HuH-7.5 (cell line): ENCODE measurements at regions not wholly inside any gene's neighbourhood (a gene's known extent, or its start where the extent isn't known, plus 50 kb on each side); places are given as distances from the start of the nearest gene placed in this dataset.
"Not testable (repeated sequence)": the region's sequence is repeated elsewhere in the genome, so short reads cannot be mapped to it uniquely, and the experiment has no call there.

ENCODE experiments used
- DNase-seq: peaks from one replicate; pipeline ENCODE4 v3.0.0; 2011; ENCODE audit warnings: low spot score

- DNase-seq, result no peak
Observed at GRCh38 chr12:13440844-13441243, 244.3 kb downstream of the EMP1 start.

GRCh38 chr12:13437541-13437940 is 241.0 kb downstream of the EMP1 start:
- DNase-seq, result no peak

- no peak for DNase-seq
Observed at GRCh38 chr12:13436696-13437391, 240.3 kb downstream of the EMP1 start.

GRCh38 chr12:13436182-13436581 is 239.7 kb downstream of the EMP1 start:
- DNase-seq, result no peak

GRCh38 chr12:13435235-13435933 is 238.9 kb downstream of the EMP1 start:
- DNase-seq, result no peak

- DNase-seq, result no peak
Observed at GRCh38 chr12:13433768-13434167, 237.2 kb downstream of the EMP1 start.

GRCh38 chr12:13431041-13431440 is 234.5 kb downstream of the EMP1 start:
- no peak for DNase-seq

- no peak for DNase-seq
Observed at GRCh38 chr12:13428538-13429265, 232.2 kb downstream of the EMP1 start.

- DNase-seq, result no peak
Observed at GRCh38 chr12:13425766-13426165, 229.2 kb downstream of the EMP1 start.

GRCh38 chr12:13422291-13422690 is 225.8 kb downstream of the EMP1 start:
- DNase-seq, result no peak

- DNase-seq, result no peak
Observed at GRCh38 chr12:13417516-13417915, 221.0 kb downstream of the EMP1 start.

- no peak for DNase-seq
Observed at GRCh38 chr12:13411287-13411686, 214.8 kb downstream of the EMP1 start.

GRCh38 chr12:13405961-13406703 is 209.6 kb downstream of the EMP1 start:
- no peak for DNase-seq

GRCh38 chr12:13404631-13405473 is 208.3 kb downstream of the EMP1 start:
- DNase-seq, result no peak

- DNase-seq, result no peak
Observed at GRCh38 chr12:13404111-13404628, 207.6 kb downstream of the EMP1 start.

GRCh38 chr12:13391375-13391774 is 194.8 kb downstream of the EMP1 start:
- DNase-seq, result not testable (repeated sequence)

GRCh38 chr12:13390918-13391317 is 194.4 kb downstream of the EMP1 start:
- DNase-seq, result no peak

- no peak for DNase-seq
Observed at GRCh38 chr12:13390381-13390861, 193.9 kb downstream of the EMP1 start.

GRCh38 chr12:13387101-13387500 is 190.6 kb downstream of the EMP1 start:
- no peak for DNase-seq

GRCh38 chr12:13386323-13387039 is 190.0 kb downstream of the EMP1 start:
- DNase-seq, result no peak
